H9 (cell line): ENCODE measurements at regions not wholly inside any gene's neighbourhood (a gene's known extent, or its start where the extent isn't known, plus 50 kb on each side); places are given as distances from the start of the nearest gene placed in this dataset.

ENCODE experiments used
- DNase-seq: peaks from one replicate; pipeline ENCODE4 v3.0.0-alpha.2; 2017
- H2AFZ ChIP-seq: one replicate; pipeline ENCODE4 v1.6.1; 2013; ENCODE audit warnings: mild to moderate bottlenecking, low read length, control low read depth, moderate library complexity
- H2AK5ac ChIP-seq: 2 replicates; pipeline ENCODE4 v1.6.1; 2013; ENCODE audit warnings: low read length, control low read depth, mixed read lengths; ENCODE audit not compliant: insufficient read length
- H2BK120ac ChIP-seq: one replicate; pipeline ENCODE4 v1.6.1; 2013; ENCODE audit warnings: low read depth, mild to moderate bottlenecking, low read length, control low read depth, inconsistent platforms; ENCODE audit not compliant: poor library complexity, severe bottlenecking
- H2BK12ac ChIP-seq: 2 replicates; pipeline ENCODE4 v1.6.1; 2013; ENCODE audit warnings: low read length, control low read depth, mixed read lengths, low read depth; ENCODE audit not compliant: insufficient read length
- H2BK15ac ChIP-seq: 2 replicates; pipeline ENCODE4 v1.6.1; 2013; ENCODE audit warnings: low read depth, low read length, control low read depth
- H2BK20ac ChIP-seq: one replicate; pipeline ENCODE4 v1.6.1; 2013; ENCODE audit warnings: low read depth, mild to moderate bottlenecking, low read length, control low read depth, inconsistent platforms; ENCODE audit not compliant: poor library complexity, severe bottlenecking
- H2BK5ac ChIP-seq: 2 replicates; pipeline ENCODE4 v1.6.1; 2013; ENCODE audit warnings: low read length, control low read depth, mixed read lengths; ENCODE audit not compliant: insufficient read length
- H3K14ac ChIP-seq: 2 replicates; pipeline ENCODE4 v1.6.1; 2013; ENCODE audit warnings: low read length, control low read depth; ENCODE audit not compliant: insufficient read depth
- H3K18ac ChIP-seq: 2 replicates; pipeline ENCODE4 v1.6.1; 2013; ENCODE audit warnings: low read depth, mild to moderate bottlenecking, mixed read lengths, low read length, control low read depth; ENCODE audit not compliant: insufficient read length
- H3K23ac ChIP-seq: 2 replicates; pipeline ENCODE4 v1.6.1; 2013; ENCODE audit warnings: low read length, control low read depth, mixed read lengths, low read depth; ENCODE audit not compliant: insufficient read length
- H3K23me2 ChIP-seq: 2 replicates; pipeline ENCODE4 v1.6.1; 2013; ENCODE audit warnings: low read depth, mild to moderate bottlenecking, mixed read lengths, low read length, control low read depth; ENCODE audit not compliant: insufficient read length, poor library complexity, severe bottlenecking
- H3K27ac ChIP-seq: 2 replicates; pipeline ENCODE4 v1.5.1; 2013; ENCODE audit warnings: low read length, control low read depth, mixed read lengths, low read depth; ENCODE audit not compliant: insufficient read length
- H3K27me3 ChIP-seq: 2 replicates; pipeline ENCODE4 v1.6.1; 2013; ENCODE audit warnings: low read length, control low read depth, inconsistent platforms; ENCODE audit not compliant: insufficient read depth
- H3K4ac ChIP-seq: 2 replicates; pipeline ENCODE4 v1.6.1; 2013; ENCODE audit warnings: low read depth, mild to moderate bottlenecking, control low read depth, inconsistent platforms, low read length, moderate library complexity
- H3K4me1 ChIP-seq: 2 replicates; pipeline ENCODE4 v1.6.1; 2013; ENCODE audit warnings: low read length, control low read depth, inconsistent platforms; ENCODE audit not compliant: insufficient read depth
- H3K4me2 ChIP-seq: 2 replicates; pipeline ENCODE4 v1.6.1; 2013; ENCODE audit warnings: low read length, control low read depth, mixed read lengths; ENCODE audit not compliant: insufficient read length, insufficient read depth
- H3K56ac ChIP-seq: 2 replicates; pipeline ENCODE4 v1.6.1; 2013; ENCODE audit warnings: low read depth, mild to moderate bottlenecking, mixed read lengths, low read length, control low read depth; ENCODE audit not compliant: insufficient read length
- H3K79me1 ChIP-seq: 2 replicates; pipeline ENCODE4 v1.6.1; 2013; ENCODE audit warnings: low read depth, mild to moderate bottlenecking, moderate library complexity, low read length, control low read depth, inconsistent platforms; ENCODE audit not compliant: insufficient read depth, poor library complexity, severe bottlenecking
- H3K79me2 ChIP-seq: 2 replicates; pipeline ENCODE4 v1.6.1; 2013; ENCODE audit warnings: low read length, control low read depth, inconsistent platforms; ENCODE audit not compliant: insufficient read depth
- H3K9ac ChIP-seq: 2 replicates; pipeline ENCODE4 v1.6.1; 2013; ENCODE audit warnings: low read length, control low read depth, mixed read lengths; ENCODE audit not compliant: insufficient read length; ENCODE audit errors: extremely low read depth
- H3K9me3 ChIP-seq: one replicate; pipeline ENCODE4 v1.6.1; 2013; ENCODE audit warnings: low read depth, low read length, inconsistent platforms; ENCODE audit not compliant: control insufficient read depth
- H3T11ph ChIP-seq: one replicate; pipeline ENCODE4 v1.6.1; 2013; ENCODE audit warnings: mild to moderate bottlenecking, low read length, control low read depth, inconsistent platforms
- H4K20me1 ChIP-seq: one replicate; pipeline ENCODE4 v1.6.1; 2013; ENCODE audit not compliant: control insufficient read depth, insufficient read length, insufficient read depth
- H4K5ac ChIP-seq: 2 replicates; pipeline ENCODE4 v1.6.1; 2013; ENCODE audit warnings: low read depth, mild to moderate bottlenecking, mixed read lengths, low read length, control low read depth; ENCODE audit not compliant: insufficient read length
- H4K8ac ChIP-seq: replicated peaks from 2 replicates; pipeline ENCODE4 v1.6.1; 2013; ENCODE audit warnings: low read length, control low read depth, mixed read lengths, low read depth; ENCODE audit not compliant: insufficient read length
- H4K91ac ChIP-seq: 2 replicates; pipeline ENCODE4 v1.6.1; 2013; ENCODE audit warnings: low read depth, mild to moderate bottlenecking, moderate library complexity, mixed read lengths, low read length, control low read depth; ENCODE audit not compliant: insufficient read length
- H3K27ac Mint-ChIP-seq, 3 experiments: 2 replicates in 2 of 3; 3 replicates in 1 of 3; pipeline ENCODE4 v1.8.0; 2020 to 2021; ENCODE audit warnings: mixed read lengths in 3 of 3, mild to moderate bottlenecking in 1 of 3, moderate library complexity in 1 of 3
- H3K27me3 Mint-ChIP-seq: 2 replicates; pipeline ENCODE4 v1.8.0; 2021; ENCODE audit warnings: low read depth, mild to moderate bottlenecking, moderate library complexity, mixed read lengths
- H3K36me3 Mint-ChIP-seq, 3 experiments: 2 replicates in 2 of 3; 3 replicates in 1 of 3; pipeline ENCODE4 v1.8.0; 2020 to 2021; ENCODE audit warnings: low read depth in 3 of 3, mixed read lengths in 3 of 3; ENCODE audit not compliant: insufficient read depth in 1 of 3
- H3K4me1 Mint-ChIP-seq, 2 experiments: 2 replicates each; pipeline ENCODE4 v1.8.0; 2020; ENCODE audit warnings: mixed read lengths in 2 of 2
- H3K4me3 Mint-ChIP-seq, 2 experiments: 2 replicates in 1 of 2; 3 replicates in 1 of 2; pipeline ENCODE4 v1.8.0; 2020 to 2021; ENCODE audit warnings: mild to moderate bottlenecking in 2 of 2, mixed read lengths in 2 of 2, moderate library complexity in 1 of 2
- H3K9me3 Mint-ChIP-seq, 2 experiments: 2 replicates in 1 of 2; 3 replicates in 1 of 2; pipeline ENCODE4 v1.8.0; 2020; ENCODE audit warnings: mild to moderate bottlenecking in 2 of 2, mixed read lengths in 2 of 2, moderate library complexity in 1 of 2
- WGBS: extraction: QIAGEN DNeasy Blood & Tissue Kit; methylation state at CpG from one replicate; pipeline ENCODE4 v1.1.7; 2013; ENCODE audit warnings: missing lambda C conversion rate, low lambda C conversion rate, mixed read lengths; ENCODE audit not compliant: insufficient read length; ENCODE audit errors: extremely low coverage; 5-methylcytosine and 5-hydroxymethylcytosine counted together
- TF ChIP-seq, protein P1 (sequence below): fragments of 200-600 bp; sonication (generic); conservative IDR thresholded peaks from 3 replicates; pipeline ENCODE4 v1.8.0; 2021; ENCODE audit warnings: antibody characterized with exemption, mild to moderate bottlenecking

DNA sequence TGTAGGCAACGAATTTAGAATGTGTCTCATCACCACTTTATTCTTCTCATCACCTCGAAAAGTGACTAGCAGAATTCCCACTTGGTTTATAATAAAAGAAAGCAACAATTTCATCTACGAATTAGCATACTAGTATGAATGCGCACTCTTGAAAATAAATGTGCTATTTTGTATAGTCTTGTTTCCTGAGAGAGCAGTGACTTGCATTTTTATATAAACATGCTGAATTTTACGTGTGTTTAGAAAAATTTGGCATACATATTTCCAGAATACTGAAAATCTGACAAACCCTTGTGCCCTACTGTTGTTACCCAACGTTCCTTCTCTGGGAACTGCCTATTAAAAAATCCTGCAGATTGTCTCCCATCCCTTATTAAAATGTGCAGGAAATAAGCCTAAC, 786.8 kb downstream of the TSN start:
- no peak overlapping the region for H2BK12ac ChIP-seq
- no peak overlapping the region for H3K56ac ChIP-seq
- H3K79me1 ChIP-seq = no peaks in the 10 kb centered on the region
- no peaks in the 10 kb centered on the region for H3K79me2 ChIP-seq
- H4K5ac ChIP-seq = no peak overlapping the region
- peaks cover 0 to 3% (median 0%) of the 10 kb centered on the region in 3 experiments; a peak in 2 of 7 replicates for H3K36me3 Mint-ChIP-seq
- H3K4me3 Mint-ChIP-seq = no peak overlapping the region
- H4K91ac ChIP-seq = no peak overlapping the region
- H3K23me2 ChIP-seq = no peaks in the 10 kb centered on the region
- no peak overlapping the region for H2AK5ac ChIP-seq
- no peak overlapping the region for H2BK15ac ChIP-seq
- H3K27me3 Mint-ChIP-seq = no peaks in the 10 kb centered on the region
- H2BK5ac ChIP-seq = no peak overlapping the region
- H3K23ac ChIP-seq = no peak overlapping the region
- peaks cover 3% of the 10 kb centered on the region in 2 experiments; a peak in 3 of 5 replicates for H3K9me3 Mint-ChIP-seq
- no peak overlapping the region for H3K18ac ChIP-seq
- H4K20me1 ChIP-seq = no peaks in the 10 kb centered on the region
- no peaks in the 10 kb centered on the region for H3K4me1 ChIP-seq
- H3K9ac ChIP-seq = no peak overlapping the region
- H3K4ac ChIP-seq = no peak overlapping the region
- H3K9me3 ChIP-seq = no peaks in the 10 kb centered on the region
- H3K4me2 ChIP-seq = no peak overlapping the region
- H2AFZ ChIP-seq = no peak overlapping the region
- H3T11ph ChIP-seq = no peak overlapping the region
- no peak overlapping the region for H2BK20ac ChIP-seq
- H3K27ac Mint-ChIP-seq = no peak overlapping the region
- H2BK120ac ChIP-seq = no peak overlapping the region
- no peaks in the 10 kb centered on the region for H3K27me3 ChIP-seq
- H3K27ac ChIP-seq = no peak overlapping the region
- no peak for DNase-seq
- no CpG with 5 or more reads among the region's 6 CpGs for WGBS
- TF ChIP-seq, protein P1, sequence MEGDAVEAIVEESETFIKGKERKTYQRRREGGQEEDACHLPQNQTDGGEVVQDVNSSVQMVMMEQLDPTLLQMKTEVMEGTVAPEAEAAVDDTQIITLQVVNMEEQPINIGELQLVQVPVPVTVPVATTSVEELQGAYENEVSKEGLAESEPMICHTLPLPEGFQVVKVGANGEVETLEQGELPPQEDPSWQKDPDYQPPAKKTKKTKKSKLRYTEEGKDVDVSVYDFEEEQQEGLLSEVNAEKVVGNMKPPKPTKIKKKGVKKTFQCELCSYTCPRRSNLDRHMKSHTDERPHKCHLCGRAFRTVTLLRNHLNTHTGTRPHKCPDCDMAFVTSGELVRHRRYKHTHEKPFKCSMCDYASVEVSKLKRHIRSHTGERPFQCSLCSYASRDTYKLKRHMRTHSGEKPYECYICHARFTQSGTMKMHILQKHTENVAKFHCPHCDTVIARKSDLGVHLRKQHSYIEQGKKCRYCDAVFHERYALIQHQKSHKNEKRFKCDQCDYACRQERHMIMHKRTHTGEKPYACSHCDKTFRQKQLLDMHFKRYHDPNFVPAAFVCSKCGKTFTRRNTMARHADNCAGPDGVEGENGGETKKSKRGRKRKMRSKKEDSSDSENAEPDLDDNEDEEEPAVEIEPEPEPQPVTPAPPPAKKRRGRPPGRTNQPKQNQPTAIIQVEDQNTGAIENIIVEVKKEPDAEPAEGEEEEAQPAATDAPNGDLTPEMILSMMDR = no peak
- peaks cover 0 to 6% of the 10 kb centered on the region in 2 experiments; a peak in 2 of 4 replicates for H3K4me1 Mint-ChIP-seq
- H3K14ac ChIP-seq = no peak overlapping the region
- H4K8ac ChIP-seq = no peak overlapping the region
